Mesenteric fat pad (tissue), 1 donor: ENCODE measurements at regions not wholly inside any gene's neighbourhood (a gene's known extent, or its start where the extent isn't known, plus 50 kb on each side); places are given as distances from the start of the nearest gene placed in this dataset.

Source experiments
- DNase-seq: peaks from one replicate; pipeline ENCODE4 v3.0.0-alpha.2; 2020; ENCODE audit warnings: low spot score
- donor health status: DM: yes; HTN: yes; CAD: no.

- peak; percentile 39 for DNase-seq
These were observed 61.3 kb upstream of the MEDAG start for GRCh38 chr13:30844548-30845296.

- DNase-seq, result no peak
These were observed 60.5 kb upstream of the MEDAG start for GRCh38 chr13:30845297-30846214.

- DNase-seq, result no peak
These were observed 59.8 kb upstream of the MEDAG start for GRCh38 chr13:30846311-30846710.

GRCh38 chr13:30846866-30847265 is 59.2 kb upstream of the MEDAG start:
- no peak for DNase-seq

- no peak for DNase-seq
These were observed 58.3 kb upstream of the MEDAG start for GRCh38 chr13:30847650-30848307.

- no peak for DNase-seq
These were observed 57.6 kb upstream of the MEDAG start for GRCh38 chr13:30848332-30849027.

GRCh38 chr13:30849611-30850010 is 56.5 kb upstream of the MEDAG start:
- DNase-seq, result no peak

- DNase-seq, result no peak
These were observed 55.7 kb upstream of the MEDAG start for GRCh38 chr13:30850204-30850866.

- no peak for DNase-seq
These were observed 55.2 kb upstream of the MEDAG start for GRCh38 chr13:30850867-30851211.

- no peak for DNase-seq
These were observed 54.4 kb upstream of the MEDAG start for GRCh38 chr13:30851697-30852096.

GRCh38 chr13:30855569-30855968 is 50.5 kb upstream of the MEDAG start:
- no peak for DNase-seq

GRCh38 chr13:30856005-30856790 is 49.9 kb upstream of the MEDAG start:
- no peak for DNase-seq
